ENCODE measurements at regions not wholly inside any gene's neighbourhood (a gene's known extent, or its start where the extent isn't known, plus 50 kb on each side); places are given as distances from the start of the nearest gene placed in this dataset.

DNA sequence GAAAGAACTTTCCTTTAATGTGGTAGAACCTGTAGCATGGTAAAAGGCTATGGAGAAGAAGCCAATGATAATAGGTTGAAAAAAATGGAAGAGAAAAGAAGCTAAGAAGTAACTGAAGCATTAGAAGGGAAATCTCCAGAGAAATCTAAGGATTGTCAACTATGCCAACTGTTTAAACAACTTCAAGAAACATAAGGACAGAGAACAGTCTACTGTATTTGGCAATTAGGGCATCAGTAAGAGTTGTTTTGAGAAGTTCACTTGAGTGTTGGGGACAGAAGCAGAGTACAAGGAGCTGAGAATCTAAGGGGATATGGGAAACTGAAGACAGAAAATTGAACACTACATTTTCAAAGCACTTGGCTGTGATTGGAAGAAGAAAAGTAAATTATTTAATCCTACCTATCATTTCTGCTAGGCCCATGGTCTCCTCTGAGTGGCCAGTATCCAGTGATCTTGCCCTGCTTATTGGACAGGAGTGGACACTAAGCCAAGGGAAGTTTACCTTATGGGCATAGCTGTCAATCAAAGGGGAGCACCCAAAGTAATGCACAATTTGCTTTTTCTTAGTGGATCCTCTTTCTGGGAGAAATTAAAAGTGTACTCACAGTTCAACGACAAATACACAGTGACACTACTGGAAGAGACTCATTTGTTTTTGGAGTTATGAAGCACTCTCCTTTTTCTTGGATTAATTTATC, 56.4 kb upstream of the CCDC71L start:
- TF ChIP-seq, protein P1, sequence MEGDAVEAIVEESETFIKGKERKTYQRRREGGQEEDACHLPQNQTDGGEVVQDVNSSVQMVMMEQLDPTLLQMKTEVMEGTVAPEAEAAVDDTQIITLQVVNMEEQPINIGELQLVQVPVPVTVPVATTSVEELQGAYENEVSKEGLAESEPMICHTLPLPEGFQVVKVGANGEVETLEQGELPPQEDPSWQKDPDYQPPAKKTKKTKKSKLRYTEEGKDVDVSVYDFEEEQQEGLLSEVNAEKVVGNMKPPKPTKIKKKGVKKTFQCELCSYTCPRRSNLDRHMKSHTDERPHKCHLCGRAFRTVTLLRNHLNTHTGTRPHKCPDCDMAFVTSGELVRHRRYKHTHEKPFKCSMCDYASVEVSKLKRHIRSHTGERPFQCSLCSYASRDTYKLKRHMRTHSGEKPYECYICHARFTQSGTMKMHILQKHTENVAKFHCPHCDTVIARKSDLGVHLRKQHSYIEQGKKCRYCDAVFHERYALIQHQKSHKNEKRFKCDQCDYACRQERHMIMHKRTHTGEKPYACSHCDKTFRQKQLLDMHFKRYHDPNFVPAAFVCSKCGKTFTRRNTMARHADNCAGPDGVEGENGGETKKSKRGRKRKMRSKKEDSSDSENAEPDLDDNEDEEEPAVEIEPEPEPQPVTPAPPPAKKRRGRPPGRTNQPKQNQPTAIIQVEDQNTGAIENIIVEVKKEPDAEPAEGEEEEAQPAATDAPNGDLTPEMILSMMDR (IDR thresholded peaks at IDR 0.05) = no peak
- TF ChIP-seq POLR2AphosphoS5 (IDR thresholded peaks at IDR 0.05) (no peak), EP300 (IDR thresholded peaks at IDR 0.05) (no peak), POLR2A (IDR thresholded peaks at IDR 0.05) (no peak)

Data from suprapubic skin (tissue), 4 donors.